Liver (tissue), 3 donors: ENCODE measurements at regions not wholly inside any gene's neighbourhood (a gene's known extent, or its start where the extent isn't known, plus 50 kb on each side); places are given as distances from the start of the nearest gene placed in this dataset.

Experiments
- GABPA ChIP-seq, 2 donors: IDR thresholded peaks in 1 of 2; conservative IDR thresholded peaks in 1 of 2; 2 replicates each; pipeline ENCODE4 v1.6.1; 2016; ENCODE audit warnings: antibody characterized with exemption in 2 of 2, mild to moderate bottlenecking in 1 of 2, moderate library complexity in 1 of 2
- HNF4G ChIP-seq: IDR thresholded peaks from 2 replicates; pipeline ENCODE4 v1.6.1; 2016; ENCODE audit warnings: antibody characterized with exemption
- RAD21 ChIP-seq, 2 donors: IDR thresholded peaks; 2 replicates each; pipeline ENCODE4 v1.6.1; 2016; ENCODE audit warnings: antibody characterized with exemption in 2 of 2, mild to moderate bottlenecking in 2 of 2
- SP1 ChIP-seq: IDR thresholded peaks from 2 replicates; pipeline ENCODE4 v1.6.1; 2018; ENCODE audit warnings: antibody characterized with exemption, mild to moderate bottlenecking
- YY1 ChIP-seq: IDR thresholded peaks from 2 replicates; pipeline ENCODE4 v1.6.1; 2016; ENCODE audit warnings: antibody characterized with exemption, mild to moderate bottlenecking
- TF ChIP-seq, protein P1 (sequence below): fragments of 150-350 bp; IDR thresholded peaks from 2 replicates; pipeline ENCODE4 v1.5.1; 2017; ENCODE audit warnings: improper control_type of control experiment, low read depth, low read length; ENCODE audit not compliant: missing input control
- TF ChIP-seq, protein P2 (sequence below): IDR thresholded peaks from 2 replicates; pipeline ENCODE4 v1.6.1; 2016; ENCODE audit warnings: antibody characterized with exemption
- TF ChIP-seq, protein P3 (sequence below): IDR thresholded peaks from 2 replicates; pipeline ENCODE4 v1.6.1; 2016; ENCODE audit warnings: antibody characterized with exemption
- TF ChIP-seq, protein P4 (sequence below): IDR thresholded peaks from 2 replicates; pipeline ENCODE4 v1.6.1; 2016; ENCODE audit warnings: antibody characterized with exemption, mild to moderate bottlenecking
- donor health status: healthy.
- donor health status: healthy.

DNA sequence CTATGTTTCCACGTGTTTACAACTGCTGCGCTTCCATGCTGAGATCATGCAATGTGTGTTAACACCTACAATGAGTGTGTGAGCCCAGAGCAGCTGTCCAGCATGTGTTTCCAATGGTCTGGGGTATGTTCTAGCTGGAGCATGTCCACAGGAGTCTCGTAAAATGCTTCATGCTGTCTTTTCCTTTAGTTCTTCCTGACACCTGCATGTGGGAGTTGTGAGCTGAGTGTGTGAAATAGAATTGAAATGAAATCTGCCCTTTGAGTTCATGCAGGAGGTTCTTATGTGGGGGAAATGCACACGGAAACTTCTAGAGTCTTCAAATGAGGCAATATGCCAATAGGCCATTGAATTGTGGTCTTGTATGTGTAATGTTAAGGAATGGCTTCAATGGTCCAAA, 205.1 kb downstream of the RND3 start:
- TF ChIP-seq YY1 (no peak), GABPA (IDR thresholded peaks at IDR 0.05 in 1 of 2, conservative IDR thresholded peaks at IDR 0.05 in 1 of 2) (no peak), SP1 (no peak), HNF4G (no peak), RAD21 (IDR thresholded peaks at IDR 0.05) (no peak)
- TF ChIP-seq, protein P1, sequence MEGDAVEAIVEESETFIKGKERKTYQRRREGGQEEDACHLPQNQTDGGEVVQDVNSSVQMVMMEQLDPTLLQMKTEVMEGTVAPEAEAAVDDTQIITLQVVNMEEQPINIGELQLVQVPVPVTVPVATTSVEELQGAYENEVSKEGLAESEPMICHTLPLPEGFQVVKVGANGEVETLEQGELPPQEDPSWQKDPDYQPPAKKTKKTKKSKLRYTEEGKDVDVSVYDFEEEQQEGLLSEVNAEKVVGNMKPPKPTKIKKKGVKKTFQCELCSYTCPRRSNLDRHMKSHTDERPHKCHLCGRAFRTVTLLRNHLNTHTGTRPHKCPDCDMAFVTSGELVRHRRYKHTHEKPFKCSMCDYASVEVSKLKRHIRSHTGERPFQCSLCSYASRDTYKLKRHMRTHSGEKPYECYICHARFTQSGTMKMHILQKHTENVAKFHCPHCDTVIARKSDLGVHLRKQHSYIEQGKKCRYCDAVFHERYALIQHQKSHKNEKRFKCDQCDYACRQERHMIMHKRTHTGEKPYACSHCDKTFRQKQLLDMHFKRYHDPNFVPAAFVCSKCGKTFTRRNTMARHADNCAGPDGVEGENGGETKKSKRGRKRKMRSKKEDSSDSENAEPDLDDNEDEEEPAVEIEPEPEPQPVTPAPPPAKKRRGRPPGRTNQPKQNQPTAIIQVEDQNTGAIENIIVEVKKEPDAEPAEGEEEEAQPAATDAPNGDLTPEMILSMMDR: no peak
- TF ChIP-seq, protein P2, sequence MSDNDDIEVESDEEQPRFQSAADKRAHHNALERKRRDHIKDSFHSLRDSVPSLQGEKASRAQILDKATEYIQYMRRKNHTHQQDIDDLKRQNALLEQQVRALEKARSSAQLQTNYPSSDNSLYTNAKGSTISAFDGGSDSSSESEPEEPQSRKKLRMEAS: no peak
- TF ChIP-seq, protein P3, sequence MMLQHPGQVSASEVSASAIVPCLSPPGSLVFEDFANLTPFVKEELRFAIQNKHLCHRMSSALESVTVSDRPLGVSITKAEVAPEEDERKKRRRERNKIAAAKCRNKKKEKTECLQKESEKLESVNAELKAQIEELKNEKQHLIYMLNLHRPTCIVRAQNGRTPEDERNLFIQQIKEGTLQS: no peak
- TF ChIP-seq, protein P4, sequence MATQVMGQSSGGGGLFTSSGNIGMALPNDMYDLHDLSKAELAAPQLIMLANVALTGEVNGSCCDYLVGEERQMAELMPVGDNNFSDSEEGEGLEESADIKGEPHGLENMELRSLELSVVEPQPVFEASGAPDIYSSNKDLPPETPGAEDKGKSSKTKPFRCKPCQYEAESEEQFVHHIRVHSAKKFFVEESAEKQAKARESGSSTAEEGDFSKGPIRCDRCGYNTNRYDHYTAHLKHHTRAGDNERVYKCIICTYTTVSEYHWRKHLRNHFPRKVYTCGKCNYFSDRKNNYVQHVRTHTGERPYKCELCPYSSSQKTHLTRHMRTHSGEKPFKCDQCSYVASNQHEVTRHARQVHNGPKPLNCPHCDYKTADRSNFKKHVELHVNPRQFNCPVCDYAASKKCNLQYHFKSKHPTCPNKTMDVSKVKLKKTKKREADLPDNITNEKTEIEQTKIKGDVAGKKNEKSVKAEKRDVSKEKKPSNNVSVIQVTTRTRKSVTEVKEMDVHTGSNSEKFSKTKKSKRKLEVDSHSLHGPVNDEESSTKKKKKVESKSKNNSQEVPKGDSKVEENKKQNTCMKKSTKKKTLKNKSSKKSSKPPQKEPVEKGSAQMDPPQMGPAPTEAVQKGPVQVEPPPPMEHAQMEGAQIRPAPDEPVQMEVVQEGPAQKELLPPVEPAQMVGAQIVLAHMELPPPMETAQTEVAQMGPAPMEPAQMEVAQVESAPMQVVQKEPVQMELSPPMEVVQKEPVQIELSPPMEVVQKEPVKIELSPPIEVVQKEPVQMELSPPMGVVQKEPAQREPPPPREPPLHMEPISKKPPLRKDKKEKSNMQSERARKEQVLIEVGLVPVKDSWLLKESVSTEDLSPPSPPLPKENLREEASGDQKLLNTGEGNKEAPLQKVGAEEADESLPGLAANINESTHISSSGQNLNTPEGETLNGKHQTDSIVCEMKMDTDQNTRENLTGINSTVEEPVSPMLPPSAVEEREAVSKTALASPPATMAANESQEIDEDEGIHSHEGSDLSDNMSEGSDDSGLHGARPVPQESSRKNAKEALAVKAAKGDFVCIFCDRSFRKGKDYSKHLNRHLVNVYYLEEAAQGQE: no peak
